OCI-LY1 (cell line): ENCODE measurements at regions not wholly inside any gene's neighbourhood (a gene's known extent, or its start where the extent isn't known, plus 50 kb on each side); places are given as distances from the start of the nearest gene placed in this dataset.

Source experiments
- H2AFZ ChIP-seq: fragments of 200-600 bp; sonication (generic), shearing (Covaris generic); 2 replicates; pipeline ENCODE4 v1.6.0; 2014; ENCODE audit warnings: antibody characterized with exemption, mild to moderate bottlenecking, low read length
- H3F3A ChIP-seq: fragments of 200-600 bp; sonication (generic), shearing (Covaris generic); 2 replicates; pipeline ENCODE4 v1.6.0; 2014; ENCODE audit warnings: mild to moderate bottlenecking, antibody characterized with exemption, low read length, moderate library complexity; ENCODE audit not compliant: insufficient read depth
- H3K27ac ChIP-seq: fragments of 200-600 bp; sonication (generic); 2 replicates; pipeline ENCODE4 v1.5.1; 2014; ENCODE audit warnings: low read length, mixed run types, mild to moderate bottlenecking, low read depth; ENCODE audit not compliant: poor library complexity, severe bottlenecking
- H3K27me3 ChIP-seq: fragments of 200-600 bp; sonication (generic); 2 replicates; pipeline ENCODE4 v1.6.0; 2014; ENCODE audit warnings: antibody characterized with exemption, mild to moderate bottlenecking, low read length, moderate library complexity; ENCODE audit not compliant: insufficient read depth
- H3K36me3 ChIP-seq: fragments of 200-600 bp; sonication (generic); 2 replicates; pipeline ENCODE4 v1.6.1; 2014; ENCODE audit warnings: mild to moderate bottlenecking, antibody characterized with exemption, low read length, moderate library complexity, mixed read lengths; ENCODE audit not compliant: insufficient read depth
- H3K4me1 ChIP-seq: fragments of 200-600 bp; sonication (generic); 2 replicates; pipeline ENCODE4 v1.5.1; 2014; ENCODE audit warnings: mild to moderate bottlenecking, low read length, moderate library complexity; ENCODE audit not compliant: insufficient read depth, severe bottlenecking
- H3K4me2 ChIP-seq: fragments of 200-600 bp; sonication (generic), shearing (Covaris generic); 2 replicates; pipeline ENCODE4 v1.6.1; 2014; ENCODE audit warnings: low read length
- H3K4me3 ChIP-seq: fragments of 200-600 bp; sonication (generic); 2 replicates; pipeline ENCODE4 v1.5.1; 2014; ENCODE audit warnings: low read length, low read depth, mild to moderate bottlenecking, mixed read lengths; ENCODE audit not compliant: poor library complexity, severe bottlenecking
- H3K79me2 ChIP-seq: fragments of 200-600 bp; shearing (Covaris generic); 2 replicates; pipeline ENCODE4 v1.6.1; 2016; ENCODE audit warnings: mixed run types, low read length, mixed read lengths; ENCODE audit not compliant: insufficient read depth
- H3K9ac ChIP-seq: fragments of 200-600 bp; sonication (generic), shearing (Covaris generic); 2 replicates; pipeline ENCODE4 v1.6.1; 2014; ENCODE audit warnings: mild to moderate bottlenecking, low read length, mixed read lengths
- H3K9me2 ChIP-seq: fragments of 200-600 bp; sonication (generic), shearing (Covaris generic); 2 replicates; pipeline ENCODE4 v1.6.1; 2014; ENCODE audit warnings: low read depth, mild to moderate bottlenecking, low read length, mixed read lengths
- H3K9me3 ChIP-seq: fragments of 200-600 bp; shearing (Covaris generic); 2 replicates; pipeline ENCODE4 v1.6.1; 2014; ENCODE audit warnings: low read length, mixed read lengths
- H4K20me1 ChIP-seq: fragments of 200-600 bp; sonication (generic), shearing (Covaris generic); 2 replicates; pipeline ENCODE4 v1.6.0; 2016; ENCODE audit warnings: mild to moderate bottlenecking, low read length; ENCODE audit not compliant: insufficient read depth
- CTCF ChIP-seq: fragments of 200-600 bp; sonication (generic), shearing (Covaris generic); IDR thresholded peaks from 2 replicates; pipeline ENCODE4 v1.5.1; 2017; ENCODE audit warnings: mild to moderate bottlenecking, antibody characterized with exemption, low read length, moderate library complexity, mixed read lengths
- EZH2 ChIP-seq: fragments of 200-600 bp; sonication (generic), shearing (Covaris generic); IDR thresholded peaks from 2 replicates; pipeline ENCODE4 v1.8.0; 2017; ENCODE audit warnings: borderline replicate concordance, mixed run types, mild to moderate bottlenecking, antibody characterized with exemption, low read length, moderate library complexity, mixed read lengths

- Histone ChIP-seq H3F3A (no peaks in the 10 kb centered on the region), H3K27me3 (no peaks in the 10 kb centered on the region), H3K4me3 (no peak overlapping the region), H2AFZ (no peak overlapping the region), H3K4me2 (no peak overlapping the region), H4K20me1 (no peaks in the 10 kb centered on the region), H3K36me3 (no peaks in the 10 kb centered on the region), H3K27ac (no peak overlapping the region), H3K9me3 (no peaks in the 10 kb centered on the region), H3K79me2 (no peaks in the 10 kb centered on the region), H3K9me2 (no peaks in the 10 kb centered on the region), H3K4me1 (no peaks in the 10 kb centered on the region), H3K9ac (no peak overlapping the region)
- no peak for TF ChIP-seq EZH2
- TF ChIP-seq CTCF, result no peak
Observed at GRCh38 chr12:46919666-46920400, 94.0 kb upstream of the SLC38A4 start.

- no peak overlapping the region for H2AFZ ChIP-seq
Observed at GRCh38 chr12:46920499-46920898, 94.7 kb upstream of the SLC38A4 start.

GRCh38 chr12:46921048-46921763 is 95.4 kb upstream of the SLC38A4 start:
- Histone ChIP-seq H3K4me1 (no peaks in the 10 kb centered on the region), H3K4me2 (no peak overlapping the region)
- no peak for TF ChIP-seq EZH2
- no peak for TF ChIP-seq CTCF

More at GRCh38 chr12:46920499-46920898, 94.7 kb upstream of the SLC38A4 start:
- Histone ChIP-seq H3K36me3 (no peaks in the 10 kb centered on the region), H3K27me3 (no peaks in the 10 kb centered on the region), H3K27ac (no peak overlapping the region), H3F3A (no peaks in the 10 kb centered on the region), H3K79me2 (no peaks in the 10 kb centered on the region), H3K9me3 (no peaks in the 10 kb centered on the region), H3K4me1 (no peaks in the 10 kb centered on the region), H3K4me2 (no peak overlapping the region), H4K20me1 (no peaks in the 10 kb centered on the region), H3K9ac (no peak overlapping the region), H3K4me3 (no peak overlapping the region), H3K9me2 (no peaks in the 10 kb centered on the region)
- TF ChIP-seq CTCF (no peak), EZH2 (no peak)

More at GRCh38 chr12:46921048-46921763, 95.4 kb upstream of the SLC38A4 start:
- H3K9me3 ChIP-seq, result no peaks in the 10 kb centered on the region
- no peaks in the 10 kb centered on the region for H3K36me3 ChIP-seq
- no peak overlapping the region for H3K4me3 ChIP-seq
- H3K9ac ChIP-seq, result no peak overlapping the region
- no peak overlapping the region for H2AFZ ChIP-seq
- no peaks in the 10 kb centered on the region for H3K9me2 ChIP-seq
- H3K27me3 ChIP-seq, result no peaks in the 10 kb centered on the region
- H3K27ac ChIP-seq, result no peak overlapping the region
- H3K79me2 ChIP-seq, result no peaks in the 10 kb centered on the region
- H3F3A ChIP-seq, result no peaks in the 10 kb centered on the region
- no peaks in the 10 kb centered on the region for H4K20me1 ChIP-seq
